ENCODE measurements at regions not wholly inside any gene's neighbourhood (a gene's known extent, or its start where the extent isn't known, plus 50 kb on each side); places are given as distances from the start of the nearest gene placed in this dataset.

DNA sequence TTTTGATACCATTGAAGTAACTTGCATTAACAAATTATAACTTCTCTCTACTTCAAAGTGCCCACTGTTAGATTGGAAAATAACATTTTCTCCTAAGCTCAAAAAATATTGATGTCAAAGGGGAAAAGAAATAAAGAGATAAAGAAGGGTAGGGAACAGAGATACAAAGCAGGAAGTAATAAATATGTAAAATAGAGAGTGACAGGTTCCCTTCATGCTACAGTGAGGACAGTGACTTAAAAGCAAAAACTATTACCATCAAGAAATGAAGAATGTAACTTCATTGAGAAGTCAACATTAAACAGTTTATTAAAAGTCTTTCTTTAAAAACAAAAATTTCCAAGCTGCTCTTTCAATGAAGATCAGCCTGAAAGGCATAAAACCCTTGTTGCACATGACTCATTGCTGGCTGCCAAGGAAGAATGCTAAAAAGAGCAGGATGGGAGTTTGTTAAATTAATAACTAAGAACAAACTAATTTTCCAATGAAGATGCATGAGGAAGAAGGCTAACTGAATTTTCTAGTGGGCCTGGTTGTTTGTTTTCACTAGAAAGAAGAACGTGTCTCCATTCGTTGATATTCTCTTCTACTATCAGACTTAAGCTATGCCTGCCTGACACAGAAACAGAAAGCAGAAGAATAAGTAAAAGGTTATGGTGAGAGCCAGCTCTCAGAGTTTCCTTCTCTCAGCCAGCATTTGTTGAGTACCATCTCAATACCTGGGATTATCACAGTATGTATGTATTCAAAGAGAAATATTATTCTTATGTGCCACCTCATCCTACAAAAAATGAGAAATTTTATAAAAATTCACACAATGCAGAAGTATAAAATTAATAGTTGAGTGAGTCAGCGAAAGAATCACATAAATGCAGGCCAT, 197.8 kb upstream of the NREP start:
- Histone ChIP-seq H3K27ac (ENCODE audit: low read length) (no peak overlapping the region), H3K4me1 (ENCODE audit: control insufficient read depth in 1 of 2, extremely low read depth in 1 of 2, insufficient read depth in 2 of 2, low read length in 2 of 2) (no peaks in the 10 kb centered on the region), H3K9me3 (no peaks in the 10 kb centered on the region), H3K4me3 (ENCODE audit: control insufficient read depth in 1 of 2, extremely low read depth in 1 of 2, low read length in 1 of 2) (no peak overlapping the region), H3K27me3 (replicated peaks in 1 of 2; ENCODE audit: control insufficient read depth in 2 of 2, extremely low read depth in 1 of 2, insufficient read depth in 2 of 2, low read length in 1 of 2) (no peaks in the 10 kb centered on the region), H3K36me3 (ENCODE audit: control insufficient read depth in 2 of 2, extremely low read depth in 1 of 2, insufficient read depth in 1 of 2, low read length in 1 of 2) (no peaks in the 10 kb centered on the region)
- POLR2A ChIA-PET = no interaction called here
- Mint-ChIP-seq H3K4me1 (no peaks in the 10 kb centered on the region), H3K27ac (no peak overlapping the region), H3K36me3 (no peaks in the 10 kb centered on the region), H3K9me3 (no peaks in the 10 kb centered on the region), H3K27me3 (peaks cover 3 to 6% of the 10 kb centered on the region in 2 donors), H3K4me3 (no peak overlapping the region)
- ATAC-seq (replicated peaks in 1 of 4) = no peak
- no CpG with 5 or more reads among the region's 3 CpGs for WGBS (ENCODE audit: insufficient coverage)
- CTCF ChIA-PET = no interaction called here
- no peak for DNase-seq

DNA sequence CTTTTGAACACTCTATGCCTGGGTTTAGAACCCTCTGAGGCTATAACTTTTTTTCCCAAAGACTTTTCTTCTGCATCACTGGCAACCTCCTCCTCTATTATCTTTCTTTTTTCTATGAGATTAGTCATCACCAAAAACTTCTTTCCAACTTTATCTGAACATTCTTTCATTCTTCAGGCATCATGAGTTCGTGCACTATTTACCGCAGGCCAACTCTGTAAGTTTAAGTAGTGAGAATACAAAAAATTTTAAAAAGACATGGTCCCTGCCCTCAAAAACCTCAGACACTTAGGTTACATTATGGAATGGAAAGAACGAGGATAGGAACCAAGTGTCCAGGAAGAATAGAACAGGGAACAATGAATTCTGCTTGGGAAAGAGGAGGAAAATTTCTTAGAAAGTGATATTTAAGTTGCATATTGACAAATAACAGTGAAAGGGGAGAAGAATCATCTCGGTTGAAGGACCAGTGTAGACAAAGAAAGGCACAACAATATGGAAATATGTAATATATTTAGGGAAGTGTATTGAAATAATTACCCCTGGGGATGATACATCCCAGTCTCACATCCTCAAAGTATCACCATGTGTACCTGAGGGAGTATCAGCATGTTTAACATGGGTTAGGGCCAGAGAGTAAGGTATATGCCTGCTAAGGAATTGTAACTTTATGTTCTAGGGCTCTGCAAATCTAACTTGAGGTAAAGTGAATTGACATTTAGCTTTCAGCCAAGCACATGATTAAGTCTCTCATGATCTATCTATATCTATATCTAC, 196.5 kb upstream of the NREP start:
- ChIA-PET CTCF (no interaction called here), POLR2A (no interaction called here)
- ATAC-seq (replicated peaks in 1 of 4) (no peak), DNase-seq (no peak)
- H3K27me3 Mint-ChIP-seq = peaks cover 3 to 8% of the 10 kb centered on the region in 2 donors
- no peaks in the 10 kb centered on the region for H3K9me3 Mint-ChIP-seq
- Histone ChIP-seq H3K27ac (ENCODE audit: low read length) (no peak overlapping the region), H3K4me3 (ENCODE audit: control insufficient read depth in 1 of 2, extremely low read depth in 1 of 2, low read length in 1 of 2) (no peak overlapping the region), H3K4me1 (ENCODE audit: control insufficient read depth in 1 of 2, extremely low read depth in 1 of 2, insufficient read depth in 2 of 2, low read length in 2 of 2) (no peaks in the 10 kb centered on the region), H3K9me3 (no peaks in the 10 kb centered on the region), H3K27me3 (replicated peaks in 1 of 2; ENCODE audit: control insufficient read depth in 2 of 2, extremely low read depth in 1 of 2, insufficient read depth in 2 of 2, low read length in 1 of 2) (no peaks in the 10 kb centered on the region), H3K36me3 (ENCODE audit: control insufficient read depth in 2 of 2, extremely low read depth in 1 of 2, insufficient read depth in 1 of 2, low read length in 1 of 2) (no peaks in the 10 kb centered on the region)
- WGBS (ENCODE audit: insufficient coverage) = 71% methylated on average over 1 of the region's 4 CpGs
- H3K27ac Mint-ChIP-seq = no peak overlapping the region
- H3K36me3 Mint-ChIP-seq = no peaks in the 10 kb centered on the region
- H3K4me1 Mint-ChIP-seq = no peaks in the 10 kb centered on the region
- H3K4me3 Mint-ChIP-seq = no peak overlapping the region

DNA sequence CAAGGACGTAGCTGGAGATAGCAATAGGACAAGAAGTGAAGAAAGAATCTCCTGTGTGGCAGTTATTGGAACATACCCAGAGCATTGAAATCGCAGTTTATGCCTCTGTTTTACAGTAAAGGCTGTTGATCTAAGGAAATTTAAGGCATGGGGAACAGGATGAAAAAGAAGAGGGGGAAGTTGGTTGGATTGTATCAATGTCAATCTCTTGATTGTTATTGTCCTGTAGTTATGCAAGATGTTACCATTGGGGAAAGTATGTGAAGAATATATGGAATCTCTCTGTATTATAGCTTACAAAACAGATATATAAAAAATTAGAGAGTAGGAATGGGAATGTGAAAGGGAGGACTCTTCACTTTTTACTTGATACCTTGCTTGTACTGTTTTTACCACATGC, 195.6 kb upstream of the NREP start:
- Mint-ChIP-seq H3K27ac (no peak overlapping the region), H3K4me3 (no peak overlapping the region), H3K4me1 (no peaks in the 10 kb centered on the region), H3K27me3 (peaks cover 3 to 10% of the 10 kb centered on the region in 2 donors), H3K36me3 (no peaks in the 10 kb centered on the region), H3K9me3 (no peaks in the 10 kb centered on the region)
- H3K4me1 ChIP-seq (ENCODE audit: control insufficient read depth in 1 of 2, extremely low read depth in 1 of 2, insufficient read depth in 2 of 2, low read length in 2 of 2) = no peaks in the 10 kb centered on the region
- no peak overlapping the region for H3K4me3 ChIP-seq (ENCODE audit: control insufficient read depth in 1 of 2, extremely low read depth in 1 of 2, low read length in 1 of 2)
- H3K27me3 ChIP-seq (replicated peaks in 1 of 2; ENCODE audit: control insufficient read depth in 2 of 2, extremely low read depth in 1 of 2, insufficient read depth in 2 of 2, low read length in 1 of 2) = no peaks in the 10 kb centered on the region
- ATAC-seq (replicated peaks in 1 of 4) (no peak), DNase-seq (no peak)
- POLR2A ChIA-PET = no interaction called here
- no peaks in the 10 kb centered on the region for H3K9me3 ChIP-seq
- no peaks in the 10 kb centered on the region for H3K36me3 ChIP-seq (ENCODE audit: control insufficient read depth in 2 of 2, extremely low read depth in 1 of 2, insufficient read depth in 1 of 2, low read length in 1 of 2)
- H3K27ac ChIP-seq (ENCODE audit: low read length) = no peak overlapping the region
- CTCF ChIA-PET = no interaction called here
- 61% methylated on average over 2 of the region's 2 CpGs for WGBS (ENCODE audit: insufficient coverage)

DNA sequence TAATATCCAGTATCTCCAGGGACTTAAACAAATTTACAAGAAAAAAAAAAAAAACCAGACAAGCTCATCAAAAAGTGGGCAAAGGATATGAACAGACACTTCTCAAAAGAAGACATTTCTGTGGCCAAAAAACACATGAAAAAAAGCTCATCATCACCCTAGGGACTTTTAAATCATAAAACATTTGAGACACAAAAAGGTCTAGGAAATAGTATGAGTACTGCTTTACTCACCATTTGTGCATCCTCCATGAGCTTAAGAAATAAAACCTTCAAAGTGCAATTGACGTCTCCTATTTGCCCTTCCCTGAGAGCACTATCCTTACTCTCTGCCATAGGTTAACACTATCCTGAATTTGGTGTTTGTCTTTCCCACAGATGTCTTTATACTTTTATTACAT, 193.7 kb upstream of the NREP start:
- Mint-ChIP-seq H3K4me1 (no peaks in the 10 kb centered on the region), H3K27ac (no peak overlapping the region), H3K36me3 (no peaks in the 10 kb centered on the region), H3K27me3 (peaks cover 3 to 10% of the 10 kb centered on the region in 2 donors), H3K4me3 (no peak overlapping the region), H3K9me3 (no peaks in the 10 kb centered on the region)
- no peaks in the 10 kb centered on the region for H3K36me3 ChIP-seq (ENCODE audit: control insufficient read depth in 2 of 2, extremely low read depth in 1 of 2, insufficient read depth in 1 of 2, low read length in 1 of 2)
- H3K9me3 ChIP-seq = no peaks in the 10 kb centered on the region
- no peak overlapping the region for H3K27ac ChIP-seq (ENCODE audit: low read length)
- ChIA-PET CTCF (no interaction called here), POLR2A (interaction anchor here in 1 of 2 donors (0.6 kb wide), 1 partner anchor 21 kb away, joined by 4 read pairs; no protein-coding TSS in a partner anchor)
- no CpG with 5 or more reads among the region's 1 CpG for WGBS (ENCODE audit: insufficient coverage)
- H3K27me3 ChIP-seq (replicated peaks in 1 of 2; ENCODE audit: control insufficient read depth in 2 of 2, extremely low read depth in 1 of 2, insufficient read depth in 2 of 2, low read length in 1 of 2) = no peaks in the 10 kb centered on the region
- no peaks in the 10 kb centered on the region for H3K4me1 ChIP-seq (ENCODE audit: control insufficient read depth in 1 of 2, extremely low read depth in 1 of 2, insufficient read depth in 2 of 2, low read length in 2 of 2)
- no peak overlapping the region for H3K4me3 ChIP-seq (ENCODE audit: control insufficient read depth in 1 of 2, extremely low read depth in 1 of 2, low read length in 1 of 2)
- DNase-seq = no peak
- ATAC-seq (replicated peaks in 1 of 4) = no peak

DNA sequence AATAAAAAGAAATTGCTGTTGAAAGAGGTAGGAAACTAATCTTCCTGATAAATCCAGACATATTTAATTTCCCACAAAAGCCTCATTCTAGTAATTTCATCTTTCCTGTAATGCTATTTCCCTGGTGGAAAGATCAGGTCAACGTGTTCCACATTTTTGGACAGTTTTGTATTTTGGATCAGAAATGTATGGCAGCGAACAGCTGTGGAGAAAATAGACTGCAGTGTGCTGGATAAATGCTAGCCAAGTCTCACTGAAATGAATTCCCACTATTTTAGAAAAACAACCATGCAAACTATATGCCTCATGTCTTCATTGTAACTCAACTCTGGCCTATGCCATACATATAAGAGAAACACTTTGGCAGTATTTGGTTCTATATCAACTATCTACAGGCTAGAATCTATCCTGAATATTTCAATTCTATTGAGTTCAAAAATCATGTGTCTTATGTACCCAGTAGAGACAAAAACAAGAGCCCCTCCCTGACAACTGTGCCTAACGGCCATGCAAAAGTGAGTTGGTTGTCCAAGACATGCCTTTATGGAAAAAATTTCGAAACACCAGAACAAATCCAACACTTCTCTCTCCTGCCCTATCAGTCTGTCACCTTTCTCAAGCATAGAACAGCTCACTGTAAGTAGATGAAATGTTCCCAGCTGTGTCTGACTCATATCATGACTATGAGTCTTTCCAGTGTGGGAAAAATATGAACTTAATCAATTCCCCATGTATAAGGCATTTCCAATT, 191.3 kb upstream of the NREP start:
- no peaks in the 10 kb centered on the region for H3K27me3 ChIP-seq (replicated peaks in 1 of 2; ENCODE audit: control insufficient read depth in 2 of 2, extremely low read depth in 1 of 2, insufficient read depth in 2 of 2, low read length in 1 of 2)
- Mint-ChIP-seq H3K4me3 (no peak overlapping the region), H3K36me3 (no peaks in the 10 kb centered on the region), H3K9me3 (no peaks in the 10 kb centered on the region), H3K27ac (no peak overlapping the region), H3K4me1 (no peaks in the 10 kb centered on the region), H3K27me3 (peaks cover 0 to 7% of the 10 kb centered on the region in 2 donors)
- no peaks in the 10 kb centered on the region for H3K9me3 ChIP-seq
- DNase-seq (no peak), ATAC-seq (replicated peaks in 1 of 4) (no peak)
- CTCF ChIA-PET = no interaction called here
- H3K4me1 ChIP-seq (ENCODE audit: control insufficient read depth in 1 of 2, extremely low read depth in 1 of 2, insufficient read depth in 2 of 2, low read length in 2 of 2) = no peaks in the 10 kb centered on the region
- 80% methylated on average over 1 of the region's 4 CpGs for WGBS (ENCODE audit: insufficient coverage)
- no peak overlapping the region for H3K27ac ChIP-seq (ENCODE audit: low read length)
- POLR2A ChIA-PET = no interaction called here
- no peaks in the 10 kb centered on the region for H3K36me3 ChIP-seq (ENCODE audit: control insufficient read depth in 2 of 2, extremely low read depth in 1 of 2, insufficient read depth in 1 of 2, low read length in 1 of 2)
- no peak overlapping the region for H3K4me3 ChIP-seq (ENCODE audit: control insufficient read depth in 1 of 2, extremely low read depth in 1 of 2, low read length in 1 of 2)

- Histone ChIP-seq H3K4me1 (ENCODE audit: control insufficient read depth in 1 of 2, extremely low read depth in 1 of 2, insufficient read depth in 2 of 2, low read length in 2 of 2) (no peaks in the 10 kb centered on the region), H3K9me3 (no peaks in the 10 kb centered on the region), H3K27me3 (replicated peaks in 1 of 2; ENCODE audit: control insufficient read depth in 2 of 2, extremely low read depth in 1 of 2, insufficient read depth in 2 of 2, low read length in 1 of 2) (no peaks in the 10 kb centered on the region), H3K27ac (ENCODE audit: low read length) (no peak overlapping the region), H3K36me3 (ENCODE audit: control insufficient read depth in 2 of 2, extremely low read depth in 1 of 2, insufficient read depth in 1 of 2, low read length in 1 of 2) (no peaks in the 10 kb centered on the region), H3K4me3 (ENCODE audit: control insufficient read depth in 1 of 2, extremely low read depth in 1 of 2, low read length in 1 of 2) (no peak overlapping the region)
- no peaks in the 10 kb centered on the region for H3K9me3 Mint-ChIP-seq
- DNase-seq = no peak
- ATAC-seq (replicated peaks in 1 of 4) = no peak
- no peaks in the 10 kb centered on the region for H3K36me3 Mint-ChIP-seq
- ChIA-PET POLR2A (interaction anchor here in 1 of 2 donors (0.5 kb wide), 1 partner anchor 11 kb away, joined by 4 read pairs; no protein-coding TSS in a partner anchor), CTCF (no interaction called here)
- H3K4me3 Mint-ChIP-seq = no peak overlapping the region
- 100% methylated on average over 1 of the region's 2 CpGs for WGBS (ENCODE audit: insufficient coverage)
- H3K27me3 Mint-ChIP-seq = peaks cover 0 to 4% of the 10 kb centered on the region in 2 donors
- no peak overlapping the region for H3K27ac Mint-ChIP-seq
- no peaks in the 10 kb centered on the region for H3K4me1 Mint-ChIP-seq
Observed at GRCh38 chr5:111946556-111946955, 189.6 kb upstream of the NREP start.

Data from T-cell (primary cell).